ENCODE measurements at regions not wholly inside any gene's neighbourhood (a gene's known extent, or its start where the extent isn't known, plus 50 kb on each side); places are given as distances from the start of the nearest gene placed in this dataset.

- TF ChIP-seq FOSL2 (IDR thresholded peaks at IDR 0.05; ENCODE audit: borderline replicate concordance, low read depth) (no peak), CTCF (IDR thresholded peaks at IDR 0.05) (no peak), USF2 (IDR thresholded peaks at IDR 0.05; ENCODE audit: borderline replicate concordance, low read depth, low read length) (no peak), TEAD4 (IDR thresholded peaks at IDR 0.05; ENCODE audit: borderline replicate concordance, insufficient read depth) (no peak), REST (IDR thresholded peaks at IDR 0.05; ENCODE audit: low read depth, low read length) (no peak), RAD21 (IDR thresholded peaks at IDR 0.05; ENCODE audit: low read length) (no peak), MXI1 (IDR thresholded peaks at IDR 0.05; ENCODE audit: low read depth, low read length) (no peak), EP300 (IDR thresholded peaks at IDR 0.05; ENCODE audit: borderline replicate concordance in 1 of 2, low read depth in 1 of 2, low read length in 1 of 2) (no peak), JUND (IDR thresholded peaks at IDR 0.05) (no peak), GATA2 (CRISPR knock-in tag; IDR thresholded peaks at IDR 0.05) (no peak), MEF2A (IDR thresholded peaks at IDR 0.05; ENCODE audit: borderline replicate concordance, low read depth) (no peak), NFIC (IDR thresholded peaks at IDR 0.05; ENCODE audit: borderline replicate concordance) (no peak), POLR2AphosphoS5 (IDR thresholded peaks at IDR 0.05; ENCODE audit: low read depth, low read length) (no peak)
- TF ChIP-seq, protein P1, sequence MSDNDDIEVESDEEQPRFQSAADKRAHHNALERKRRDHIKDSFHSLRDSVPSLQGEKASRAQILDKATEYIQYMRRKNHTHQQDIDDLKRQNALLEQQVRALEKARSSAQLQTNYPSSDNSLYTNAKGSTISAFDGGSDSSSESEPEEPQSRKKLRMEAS (IDR thresholded peaks at IDR 0.05; ENCODE audit: low read depth): no peak
Measured at GRCh38 chr2:238704471-238705225, 143.2 kb upstream of the TWIST2 start.

Data from SK-N-SH (cell line).